GM18507 (cell line): ENCODE measurements at regions not wholly inside any gene's neighbourhood (a gene's known extent, or its start where the extent isn't known, plus 50 kb on each side); places are given as distances from the start of the nearest gene placed in this dataset.

Source experiments
- DNase-seq: peaks from one replicate; pipeline ENCODE4 v3.0.0; 2011; ENCODE audit warnings: low read depth; ENCODE audit not compliant: insufficient read length; ENCODE audit errors: extremely low spot score
- FAIRE-seq: peaks from 2 replicates; lab custom pipeline; 2011; peaks lifted over from hg19 to GRCh38; lab: Jason Lieb, UNC

DNA sequence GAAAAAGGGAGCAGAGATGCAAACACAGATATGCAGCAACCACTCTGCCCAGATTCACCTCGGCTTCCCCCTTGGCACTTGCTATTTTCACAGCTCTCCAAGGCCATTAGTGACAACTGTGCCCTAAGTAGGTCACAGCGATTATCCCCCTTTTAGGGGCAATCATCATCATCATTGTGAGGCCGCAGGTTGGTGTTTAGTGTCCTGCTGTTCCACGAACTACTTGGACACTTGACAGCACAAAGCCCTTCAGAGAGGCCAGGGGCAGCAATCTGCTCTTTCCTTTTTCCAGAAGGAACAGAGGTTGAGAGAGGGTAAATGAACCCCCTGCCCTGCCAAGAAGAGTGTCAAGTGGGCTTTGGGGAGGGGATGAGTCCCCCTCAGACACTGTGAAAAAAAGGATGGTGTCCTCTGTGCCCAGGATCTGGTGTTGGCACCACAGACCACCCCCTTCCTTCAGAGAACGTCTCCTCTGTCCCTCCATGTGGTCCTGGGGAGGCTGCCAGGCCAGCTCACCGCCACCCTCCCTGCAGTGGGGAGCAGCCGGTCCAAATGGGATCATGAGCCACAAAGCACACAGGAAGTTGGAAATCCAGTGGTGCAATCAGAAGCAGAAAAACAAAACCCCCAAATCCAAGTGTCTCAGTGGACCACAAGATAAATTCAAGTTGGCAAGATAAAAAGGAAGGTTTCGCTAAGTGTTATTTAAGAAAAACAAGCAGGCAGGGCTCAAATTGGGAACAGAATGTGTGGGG is 78.4 kb upstream of the MED9 start:
- DNase-seq (no peak), FAIRE-seq (no peak)

- no peak for FAIRE-seq
- DNase-seq, result no peak
Measured at GRCh38 chr17:17398943-17399926, 77.6 kb upstream of the MED9 start.

DNA sequence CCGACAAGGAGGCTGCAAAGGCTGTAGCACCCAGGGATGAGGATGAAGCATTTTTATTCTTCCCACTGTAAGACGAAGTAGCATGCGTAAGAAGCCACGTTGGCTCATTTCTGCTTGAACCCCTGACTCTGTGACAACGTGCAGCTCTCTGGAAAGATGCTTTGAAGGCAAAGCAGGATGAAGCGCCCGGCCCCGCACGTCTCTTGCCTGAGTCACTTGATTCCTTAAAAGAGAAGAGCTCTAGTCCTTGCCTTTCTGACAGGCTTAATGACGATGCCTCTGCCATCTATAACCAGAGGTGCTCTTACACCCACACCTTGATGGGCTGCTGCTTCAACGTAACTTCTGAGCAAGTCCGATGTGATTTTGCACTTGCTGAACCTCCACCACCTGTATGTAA is 76.7 kb upstream of the MED9 start:
- no peak for FAIRE-seq

GRCh38 chr17:17400566-17401184 is 76.1 kb upstream of the MED9 start:
- DNase-seq, result no peak
- FAIRE-seq, result no peak

More for the DNA sequence above, 76.7 kb upstream of the MED9 start:
- no peak for DNase-seq

DNA sequence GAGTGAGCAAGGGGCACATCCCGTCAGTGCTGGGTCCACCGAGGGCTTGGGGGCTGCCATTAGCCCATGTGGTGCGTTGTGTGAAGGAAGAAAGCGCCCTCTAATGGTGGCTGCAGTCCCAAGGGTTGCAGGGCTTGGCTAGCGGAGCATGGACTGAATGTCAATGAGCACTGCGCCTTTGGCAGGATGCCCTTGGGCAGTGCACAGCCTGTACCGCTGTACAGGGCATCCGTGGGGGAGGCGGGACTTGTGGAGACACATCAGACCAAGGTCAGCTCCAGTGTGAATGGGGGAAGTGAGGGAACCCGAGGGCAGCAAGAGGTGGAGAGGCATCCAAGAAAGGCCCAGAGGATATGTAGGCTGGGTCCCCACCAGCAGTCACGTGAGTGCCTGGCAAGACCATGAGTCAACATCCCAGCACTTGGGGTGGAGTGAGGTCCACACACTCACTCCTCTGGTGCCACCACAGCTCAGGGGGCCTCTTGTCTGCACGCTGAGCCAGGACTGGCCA is 75.5 kb upstream of the MED9 start:
- no peak for FAIRE-seq

DNA sequence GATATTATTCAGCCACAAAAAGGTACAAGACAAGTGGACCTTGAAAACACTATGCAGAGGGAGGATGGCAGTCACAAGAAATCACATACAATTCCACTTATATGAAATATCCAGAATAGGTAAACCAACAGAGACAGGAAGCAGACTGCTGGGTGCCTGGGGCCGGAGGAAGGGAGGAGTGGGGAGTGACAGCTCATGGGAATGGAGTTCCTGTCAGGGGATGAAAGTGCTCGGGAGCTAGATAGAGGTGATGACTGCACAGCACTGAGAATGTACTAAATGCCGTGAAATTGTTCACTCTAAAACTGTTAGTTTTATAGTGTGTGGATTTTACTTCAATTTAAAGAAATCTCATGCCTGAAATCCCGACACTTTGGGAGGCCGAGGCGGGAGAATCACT is 74.2 kb upstream of the MED9 start:
- FAIRE-seq (no peak), DNase-seq (no peak)

More for the DNA sequence above, 75.5 kb upstream of the MED9 start:
- no peak for DNase-seq

GRCh38 chr17:17403065-17403464 is 73.7 kb upstream of the MED9 start:
- DNase-seq (no peak), FAIRE-seq (no peak)

GRCh38 chr17:17403899-17404576 is 72.8 kb upstream of the MED9 start:
- DNase-seq (no peak), FAIRE-seq (no peak)

DNA sequence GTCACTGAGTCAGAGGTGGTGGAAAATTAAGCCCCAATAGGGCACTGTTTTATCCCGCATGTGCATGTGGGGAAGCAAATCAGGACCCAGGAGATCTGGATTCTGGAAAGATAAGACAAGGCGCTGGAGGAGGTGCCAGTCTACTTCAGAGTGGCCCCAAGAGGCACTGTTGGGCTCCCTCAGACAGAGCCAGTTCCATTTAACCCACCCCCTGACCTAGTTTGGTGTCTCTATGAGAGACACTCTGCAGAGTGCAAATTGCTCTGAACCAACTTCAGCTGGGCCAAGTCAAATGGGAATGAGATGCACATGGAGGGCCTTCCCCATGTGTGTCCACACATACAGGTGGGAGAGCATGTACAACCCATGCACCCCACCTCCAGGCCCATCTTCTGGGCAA is 71.1 kb upstream of the MED9 start:
- DNase-seq (no peak), FAIRE-seq (no peak)

- FAIRE-seq, result no peak
- no peak for DNase-seq
Measured at GRCh38 chr17:17406225-17406624, 70.6 kb upstream of the MED9 start.

DNA sequence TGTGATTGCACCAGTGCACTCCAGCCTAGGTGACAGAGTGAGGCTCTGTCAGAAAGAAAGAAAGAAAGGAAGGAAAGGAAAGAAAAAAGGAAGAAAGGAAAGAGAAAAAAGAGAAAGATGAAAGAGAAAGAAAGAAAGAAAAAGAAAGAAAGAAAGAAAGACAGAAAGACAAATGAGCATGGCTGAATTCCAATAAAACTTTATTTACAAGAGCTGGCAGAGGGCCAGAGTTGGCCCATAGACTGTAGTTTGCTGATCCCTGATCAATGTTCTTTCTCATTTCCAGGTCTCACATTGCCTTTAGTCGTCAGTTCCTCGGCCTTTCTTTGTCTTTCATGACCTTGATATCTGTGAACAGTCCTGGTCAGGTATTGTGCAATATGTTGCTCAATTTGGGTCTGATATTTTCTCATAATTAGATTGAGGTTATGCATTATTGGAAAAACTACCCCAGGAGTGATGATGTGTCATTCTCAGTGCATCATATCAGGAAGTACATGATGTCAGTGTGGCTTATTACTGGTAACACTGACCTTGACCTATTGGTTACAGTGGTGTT is 68.5 kb upstream of the MED9 start:
- no peak for FAIRE-seq
- no peak for DNase-seq

GRCh38 chr17:17410357-17410756 is 66.4 kb upstream of the MED9 start:
- FAIRE-seq (no peak), DNase-seq (no peak)

- no peak for DNase-seq
- no peak for FAIRE-seq
Measured at GRCh38 chr17:17411692-17412091, 65.1 kb upstream of the MED9 start.

DNA sequence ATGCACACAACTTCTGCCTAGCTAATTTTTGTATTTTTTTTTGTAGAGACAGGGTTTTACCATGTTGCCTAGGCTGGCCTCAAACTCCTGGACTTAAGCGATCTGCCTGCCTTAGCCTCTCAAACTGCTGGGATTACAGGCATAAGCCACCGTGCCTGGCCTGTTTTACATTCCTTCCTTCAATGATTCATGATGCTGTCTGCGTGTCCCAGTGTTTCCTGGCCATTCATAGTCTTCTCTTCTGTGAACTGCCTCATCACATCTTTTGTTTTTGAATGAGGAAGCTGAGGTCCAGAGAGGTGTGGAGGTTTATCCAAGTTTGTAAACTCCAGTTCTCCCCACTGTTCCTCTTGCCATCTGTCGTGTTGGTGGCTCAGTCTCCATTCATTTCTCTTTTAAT is 64.5 kb upstream of the MED9 start:
- no peak for FAIRE-seq

GRCh38 chr17:17413215-17413792 is 63.5 kb upstream of the MED9 start:
- DNase-seq (no peak), FAIRE-seq (no peak)

More for the DNA sequence above, 64.5 kb upstream of the MED9 start:
- DNase-seq, result no peak

DNA sequence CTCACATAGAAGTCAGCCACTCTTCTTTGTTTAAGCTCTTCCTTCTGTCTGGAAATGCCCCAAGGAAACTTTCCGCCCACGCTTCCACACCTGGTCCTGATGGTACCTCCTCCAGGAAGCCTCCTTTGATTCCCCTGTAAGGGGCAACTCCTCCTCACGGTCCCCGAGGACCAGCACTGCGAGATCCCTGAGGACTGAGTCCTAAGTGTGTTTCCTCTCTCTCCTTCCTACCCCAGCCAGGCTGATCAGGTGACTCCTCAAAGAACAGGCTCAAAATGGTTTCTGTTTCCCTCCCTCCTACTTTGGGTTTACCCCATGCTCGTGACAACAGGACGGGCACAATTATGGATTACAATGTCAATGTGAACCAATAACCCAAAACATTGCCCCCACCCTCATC is 63.0 kb upstream of the MED9 start:
- DNase-seq (no peak), FAIRE-seq (no peak)

- DNase-seq (no peak), FAIRE-seq (no peak)
Measured at GRCh38 chr17:17414341-17414805, 62.4 kb upstream of the MED9 start.

DNA sequence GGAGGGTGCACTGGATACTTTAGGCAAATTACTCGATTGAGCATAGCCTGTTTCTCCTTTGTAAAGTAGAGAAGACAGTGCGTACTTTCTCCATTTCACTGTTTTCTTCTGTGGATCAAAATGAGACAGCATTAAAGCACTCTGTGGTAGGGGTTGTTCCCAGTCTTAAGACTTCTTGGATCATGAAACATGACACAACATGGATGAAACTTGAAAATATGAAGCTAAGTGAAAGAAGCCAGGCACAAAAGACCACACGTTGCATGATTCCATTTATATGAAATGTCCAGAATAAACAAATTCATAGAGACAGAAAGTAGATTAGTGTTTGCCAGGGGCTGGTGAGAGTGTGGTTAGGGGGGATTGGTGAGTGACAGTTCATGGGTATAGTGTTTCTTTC is 61.8 kb upstream of the MED9 start:
- no peak for FAIRE-seq

GRCh38 chr17:17416007-17416399 is 60.8 kb upstream of the MED9 start:
- DNase-seq, result peak; percentile 12
- FAIRE-seq, result peak; percentile 58

More for the DNA sequence above, 61.8 kb upstream of the MED9 start:
- DNase-seq, result no peak
